ENCODE measurements at regions not wholly inside any gene's neighbourhood (a gene's known extent, or its start where the extent isn't known, plus 50 kb on each side); places are given as distances from the start of the nearest gene placed in this dataset.
"Not testable (repeated sequence)": the region's sequence is repeated elsewhere in the genome, so short reads cannot be mapped to it uniquely, and the experiment has no call there.

GRCh38 chr2:239831001-239831731 lies 194.0 kb downstream of the NDUFA10 start:
- peak; percentile 14 for DNase-seq

DNA sequence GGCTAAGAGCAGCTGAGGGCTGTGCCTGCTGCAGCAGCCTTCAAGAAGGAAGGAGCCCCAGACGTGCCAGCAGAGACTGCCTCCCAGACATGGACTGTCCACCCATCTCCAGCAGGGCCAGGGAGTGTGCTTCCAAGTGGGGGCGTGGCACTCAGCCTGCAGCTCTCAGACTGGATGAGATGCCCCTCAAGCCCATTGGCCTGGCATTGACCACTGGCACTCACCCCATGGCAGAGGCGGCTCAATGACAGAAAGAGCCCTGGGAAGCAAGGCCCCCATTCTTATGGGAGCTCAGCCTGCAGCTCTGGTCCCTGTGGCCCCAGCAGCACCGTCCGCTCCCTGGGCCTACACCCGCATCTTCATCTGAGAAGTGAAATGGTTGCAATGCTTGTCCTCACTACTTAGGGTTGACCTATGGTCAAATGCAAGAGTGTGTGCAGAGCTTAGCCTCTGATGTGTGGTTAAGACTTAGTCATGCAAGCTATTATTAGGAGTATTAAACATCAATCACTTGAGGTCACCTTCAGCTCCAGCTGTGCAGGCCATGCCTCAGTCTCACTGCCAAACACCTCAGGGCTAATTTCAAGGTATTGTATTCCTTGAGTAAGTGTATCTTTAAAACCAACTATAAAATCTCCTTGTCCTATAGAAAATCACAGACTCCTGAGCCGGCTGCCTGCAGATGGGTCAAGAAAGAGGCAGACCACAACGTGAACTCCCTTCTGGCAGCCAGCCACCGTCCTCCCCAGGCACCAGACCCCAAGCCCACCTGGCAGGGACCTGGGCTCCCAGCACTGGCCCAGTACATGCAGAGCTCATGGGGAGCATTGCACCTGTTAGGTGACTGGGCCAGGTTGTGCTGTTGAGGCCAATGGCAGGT lies 194.8 kb downstream of the NDUFA10 start:
- peak; percentile 44 for DNase-seq

DNA sequence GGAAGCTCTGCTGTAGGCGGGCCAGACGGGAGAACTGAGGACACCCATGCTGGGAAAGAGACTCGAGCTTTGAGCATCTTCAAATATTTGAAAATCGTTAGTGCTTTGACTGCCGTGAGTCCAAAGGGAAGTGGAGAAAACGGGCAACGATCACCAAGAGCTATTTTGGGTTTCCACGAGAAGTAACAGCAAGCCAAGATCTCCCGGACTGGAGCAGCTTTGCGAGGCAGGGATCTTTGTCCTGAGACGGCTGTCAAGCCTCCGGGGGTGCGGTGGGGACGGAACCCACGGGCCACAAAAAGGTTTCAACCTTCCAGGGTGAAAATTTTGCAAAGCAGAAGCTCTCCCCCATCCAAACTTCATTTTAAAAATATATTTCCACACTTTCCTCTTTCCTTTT lies 195.8 kb downstream of the NDUFA10 start:
- DNase-seq = peak; percentile 24

GRCh38 chr2:239828973-239829275 lies 196.2 kb downstream of the NDUFA10 start:
- not testable (repeated sequence) for DNase-seq

DNA sequence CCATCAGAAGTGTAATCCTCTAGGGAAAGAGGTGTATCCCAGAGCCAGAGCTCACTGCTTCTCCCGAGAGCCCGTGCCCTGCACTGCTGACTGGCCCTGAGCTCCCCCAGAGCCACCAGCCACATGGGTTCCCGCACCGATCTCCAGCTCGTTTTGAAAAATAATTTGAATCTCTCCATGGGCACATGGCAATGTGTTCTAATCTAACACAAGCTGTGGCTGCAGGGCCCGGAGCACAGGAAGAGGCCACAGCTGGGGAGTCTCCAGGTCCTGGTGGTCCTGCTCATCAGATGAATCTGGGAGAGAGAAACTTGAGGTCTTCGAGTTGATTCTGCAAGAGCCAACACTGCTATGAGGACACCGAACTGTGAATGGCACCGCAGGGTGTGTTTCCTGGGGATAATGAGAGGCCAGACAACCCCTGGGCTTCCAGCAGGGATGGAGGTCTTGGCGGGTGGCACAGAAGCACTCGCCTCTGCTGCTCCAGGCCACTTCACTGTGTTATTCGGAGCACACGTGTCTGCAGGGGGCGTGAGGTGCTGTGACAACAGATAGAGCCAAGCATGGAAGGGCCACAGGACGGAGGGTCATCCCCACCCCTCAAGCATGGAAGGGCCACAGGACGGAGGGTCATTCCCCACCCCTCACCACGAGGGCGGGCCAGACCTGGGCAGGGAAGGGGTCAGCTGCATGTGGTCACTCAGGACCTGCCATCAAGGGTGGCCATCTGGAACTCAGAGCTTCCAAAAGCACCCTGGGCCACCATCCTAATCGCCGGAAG lies 196.8 kb downstream of the NDUFA10 start:
- peak; percentile 42 for DNase-seq

GRCh38 chr2:239827523-239827890 lies 197.6 kb downstream of the NDUFA10 start:
- peak; percentile 28 for DNase-seq

GRCh38 chr2:239826786-239827522 lies 198.2 kb downstream of the NDUFA10 start:
- peak; percentile 45 for DNase-seq

DNA sequence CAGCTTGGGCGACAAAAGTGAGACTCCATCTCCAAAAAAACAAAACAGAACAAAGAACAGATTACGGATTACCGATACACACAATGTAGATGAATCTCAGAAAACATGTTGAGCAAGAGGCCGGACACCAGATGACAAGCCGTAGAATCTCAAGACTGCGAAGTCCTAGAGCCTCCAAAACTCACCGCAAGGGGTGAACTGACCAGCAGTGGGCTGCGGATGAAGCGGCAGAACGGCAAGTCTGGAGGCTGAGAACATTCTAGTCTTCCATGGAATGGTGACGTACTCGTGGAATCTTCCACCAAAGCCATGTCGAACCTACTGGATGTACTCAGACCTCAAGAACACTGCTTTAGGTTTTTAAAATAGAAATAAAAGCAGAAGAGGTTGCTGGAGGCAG lies 198.8 kb downstream of the NDUFA10 start:
- DNase-seq = peak; percentile 6

DNA sequence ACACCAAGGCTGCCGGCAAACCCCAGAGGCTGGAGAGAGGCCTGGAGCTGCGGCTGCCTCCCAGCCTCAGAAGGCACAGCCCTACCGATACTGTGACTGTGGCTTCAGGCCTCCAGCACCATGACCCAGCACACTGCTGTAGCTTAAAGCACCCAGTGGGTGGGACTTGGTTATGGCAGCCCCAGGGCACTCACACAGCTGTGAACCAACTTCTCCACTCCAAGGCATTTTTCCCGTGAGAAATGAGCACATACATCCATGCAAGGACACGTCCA lies 199.5 kb downstream of the NDUFA10 start:
- peak; percentile 17 for DNase-seq

- DNase-seq = peak; percentile 25
These were observed 200.1 kb downstream of the NDUFA10 start for GRCh38 chr2:239824866-239825704.

DNA sequence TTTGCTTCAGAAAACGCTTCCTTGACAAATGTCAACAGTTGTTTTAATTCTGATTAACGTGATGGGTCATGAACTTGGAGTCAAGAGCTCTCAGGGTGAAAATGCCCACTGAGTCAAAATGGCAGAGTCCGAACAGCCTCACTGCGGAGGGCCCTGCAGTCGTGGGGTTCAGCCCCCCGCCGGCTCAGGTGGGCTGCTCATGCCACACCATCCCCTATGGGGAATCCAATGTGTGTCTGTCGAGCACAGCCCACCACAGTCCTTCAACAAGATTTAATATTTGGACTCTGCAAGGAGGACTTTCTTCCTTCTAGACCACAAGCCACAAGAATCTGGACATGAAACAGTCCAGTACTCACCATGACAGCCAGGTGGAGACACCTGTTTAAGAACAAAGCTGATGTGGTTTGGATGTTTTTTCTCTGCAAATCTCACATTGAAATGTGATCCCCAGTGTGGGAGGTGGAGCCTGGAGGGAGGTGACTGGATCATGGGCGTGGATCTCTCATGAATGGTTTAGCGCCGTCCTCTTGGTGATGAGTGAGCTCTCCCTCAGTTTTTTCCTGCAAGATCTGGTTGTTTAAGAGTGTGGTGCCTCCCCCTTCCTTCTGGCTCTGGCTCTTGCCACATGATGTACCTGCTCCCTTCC lies 201.0 kb downstream of the NDUFA10 start:
- DNase-seq = peak; percentile 50

- DNase-seq = peak; percentile 70
These were observed 202.9 kb downstream of the NDUFA10 start for GRCh38 chr2:239822146-239822831.

- DNase-seq = peak; percentile 27
These were observed 203.5 kb downstream of the NDUFA10 start for GRCh38 chr2:239821694-239822075.

DNA sequence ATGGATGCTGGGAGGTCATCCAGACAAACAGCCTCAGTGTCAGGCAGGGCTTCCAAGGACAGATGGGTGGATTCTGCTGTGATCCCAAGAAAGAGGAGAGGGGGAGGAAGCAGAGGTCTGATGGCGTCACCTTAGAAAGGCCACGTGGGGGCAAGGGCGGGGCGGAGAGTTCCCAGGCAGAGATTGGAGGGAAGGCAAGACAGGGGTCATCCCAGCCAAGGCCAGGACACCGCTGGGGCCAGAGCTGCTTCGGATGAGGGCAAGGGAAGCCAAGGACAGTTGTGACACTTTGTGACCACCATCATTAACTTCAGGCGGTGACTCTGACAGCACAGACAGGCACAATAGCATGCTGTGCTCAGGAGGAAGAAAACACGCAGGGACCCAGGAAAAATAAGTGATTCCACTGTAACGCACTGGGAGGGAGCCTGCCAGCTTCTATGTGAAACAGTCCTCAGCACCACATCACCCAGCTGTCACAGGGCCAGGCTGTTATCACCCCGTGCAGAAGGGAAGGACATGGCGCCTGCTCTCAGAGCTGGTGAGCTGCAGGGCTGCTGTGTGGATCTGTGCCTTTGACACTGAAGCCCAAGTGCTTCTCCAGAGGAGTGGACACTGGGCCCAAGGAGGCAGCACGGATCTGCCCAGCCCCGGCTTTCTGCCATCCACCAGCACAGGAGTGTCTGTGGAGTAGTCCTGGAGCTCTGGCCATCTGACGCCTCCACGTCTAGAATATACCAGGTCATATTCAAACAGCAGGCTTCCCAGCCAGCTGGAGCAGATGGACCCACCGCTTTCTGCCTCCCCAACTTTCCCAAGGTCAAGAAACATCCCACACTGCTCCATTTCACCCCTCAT lies 204.1 kb downstream of the NDUFA10 start:
- peak; percentile 45 for DNase-seq

GRCh38 chr2:239819974-239820555 lies 205.1 kb downstream of the NDUFA10 start:
- DNase-seq = peak; percentile 42

GRCh38 chr2:239819091-239819973 lies 205.8 kb downstream of the NDUFA10 start:
- DNase-seq = peak; percentile 47

GRCh38 chr2:239818531-239819011 lies 206.6 kb downstream of the NDUFA10 start:
- DNase-seq = peak; percentile 37

DNA sequence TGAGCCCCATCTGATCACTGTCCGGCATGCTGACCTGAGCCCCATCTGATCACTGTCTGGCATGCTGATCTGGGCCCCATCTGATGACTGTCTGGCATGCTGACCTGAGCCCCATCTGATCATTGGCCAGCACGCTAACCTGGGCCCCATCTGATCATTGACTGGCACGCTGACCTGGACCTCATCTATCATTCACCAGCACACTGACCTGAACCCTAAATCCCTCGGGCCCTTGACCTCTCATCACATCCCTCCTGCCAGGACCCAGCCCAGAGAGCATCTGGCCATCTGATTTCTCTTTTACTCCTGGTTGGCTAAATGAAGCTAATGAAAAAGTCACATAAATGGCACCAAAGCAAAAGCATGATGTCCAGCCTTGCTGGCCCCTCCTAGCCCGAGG lies 207.1 kb downstream of the NDUFA10 start:
- DNase-seq = peak; percentile 41

Data from activated effector memory CD4-positive, alpha-beta T cell treated with anti-CD3 and anti-CD28 coated beads, Interleukin-2, amount 50 U/mL, for 16 hours (primary cell).